Natural killer cell (primary cell): ENCODE measurements at regions not wholly inside any gene's neighbourhood (a gene's known extent, or its start where the extent isn't known, plus 50 kb on each side); places are given as distances from the start of the nearest gene placed in this dataset.
"Not testable (repeated sequence)": the region's sequence is repeated elsewhere in the genome, so short reads cannot be mapped to it uniquely, and the experiment has no call there.

Experiments
- ATAC-seq, 3 donors: fragments of 150-1000 bp in 2 of 3; fragments of 200-7000 bp in 1 of 3; cut with Tn5 transposase; 1 replicate in 1 of 3; 2 replicates in 2 of 3; pipeline ENCODE4 v1.10.0; 2021; ENCODE audit warnings: mild to moderate bottlenecking in 2 of 3, moderate library complexity in 2 of 3
- DNase-seq, 2 donors: peaks; one replicate each; pipeline versions ENCODE4 v3.0.0 to v3.0.0-alpha.2; 2013 to 2021; ENCODE audit warnings: mixed read lengths in 1 of 2
- H3K27ac ChIP-seq: one replicate; pipeline ENCODE4 v1.5.1; 2013; ENCODE audit warnings: mild to moderate bottlenecking, low read length
- H3K27me3 ChIP-seq: one replicate; pipeline ENCODE4 v1.6.1; 2013; ENCODE audit warnings: low read length; ENCODE audit not compliant: control insufficient read depth, insufficient read depth
- H3K36me3 ChIP-seq: one replicate; pipeline ENCODE4 v1.6.1; 2013; ENCODE audit warnings: low read length; ENCODE audit not compliant: control insufficient read depth, insufficient read depth
- H3K4me1 ChIP-seq: one replicate; pipeline ENCODE4 v1.6.1; 2013; ENCODE audit warnings: low read length; ENCODE audit not compliant: control insufficient read depth, insufficient read depth
- H3K4me3 ChIP-seq: one replicate; pipeline ENCODE4 v1.5.1; 2013; ENCODE audit warnings: low read length
- H3K9me3 ChIP-seq: one replicate; pipeline ENCODE4 v1.6.1; 2013; ENCODE audit warnings: low read length; ENCODE audit not compliant: control insufficient read depth, insufficient read depth
- H3K27ac Mint-ChIP-seq, 2 donors: one replicate each; pipeline ENCODE4 v1.8.0; 2022; ENCODE audit warnings: mild to moderate bottlenecking in 2 of 2, mixed read lengths in 2 of 2, moderate library complexity in 1 of 2
- H3K27me3 Mint-ChIP-seq, 2 donors: one replicate each; pipeline ENCODE4 v1.8.0; 2022; ENCODE audit warnings: low read depth in 2 of 2, mixed read lengths in 2 of 2
- H3K36me3 Mint-ChIP-seq: one replicate; pipeline ENCODE4 v1.8.0; 2022; ENCODE audit warnings: mixed read lengths
- H3K4me1 Mint-ChIP-seq, 2 donors: one replicate each; pipeline ENCODE4 v1.8.0; 2022; ENCODE audit warnings: mixed read lengths in 2 of 2
- H3K4me3 Mint-ChIP-seq: one replicate; pipeline ENCODE4 v1.8.0; 2022; ENCODE audit warnings: mild to moderate bottlenecking, moderate library complexity, mixed read lengths
- H3K9me3 Mint-ChIP-seq, 2 donors: one replicate each; pipeline ENCODE4 v1.8.0; 2022; ENCODE audit warnings: mixed read lengths in 2 of 2
- CTCF ChIP-seq: fragments of 200-600 bp; IDR thresholded peaks from one replicate; pipeline ENCODE4 v1.8.0; 2022; ENCODE audit warnings: antibody characterized with exemption
- WGBS: methylation state at CpG from one replicate; pipeline ENCODE4 v1.1.7; 2013; ENCODE audit warnings: missing lambda C conversion rate; ENCODE audit not compliant: insufficient coverage; 5-methylcytosine and 5-hydroxymethylcytosine counted together
- intact Hi-C: fragments of 100-400 bp; cut with micrococcal nuclease; formaldehyde crosslinking; loops from one replicate; pipeline ENCODE4 v1.14.2; 2022

DNA sequence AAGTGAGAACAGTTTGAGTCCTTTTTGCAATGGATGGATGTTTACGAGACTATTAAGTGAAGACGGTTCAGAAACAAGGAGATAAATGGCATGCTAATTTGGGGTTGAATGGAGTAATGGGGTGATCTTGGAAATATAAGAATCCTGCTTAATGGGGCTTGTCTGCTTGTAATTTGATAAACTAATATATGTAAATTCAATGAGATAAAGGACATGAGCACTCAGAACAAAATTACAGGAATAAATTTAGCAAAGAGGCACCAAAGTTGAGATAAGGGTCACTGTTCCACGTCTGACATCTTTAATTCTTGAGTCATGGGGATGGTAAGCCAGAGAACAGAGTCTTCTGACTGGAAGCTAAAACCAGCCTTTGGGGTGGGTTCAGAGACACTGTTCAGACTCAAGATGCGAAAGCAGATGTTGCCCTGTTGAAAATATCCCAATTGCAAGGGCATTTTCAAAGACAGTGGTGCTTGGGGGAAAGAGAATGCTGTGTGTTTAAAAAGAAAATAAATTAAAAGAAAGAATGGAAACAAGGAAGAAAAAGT is 67.8 kb upstream of the CHRNB4 start:
- peaks cover 30 to 49% of the 10 kb centered on the region in 2 donors for H3K27me3 Mint-ChIP-seq
- DNase-seq, result no peak

GRCh38 chr15:78706481-78707235 is 65.6 kb upstream of the CHRNB4 start:
- H3K9me3 Mint-ChIP-seq, result not testable (repeated sequence)
- no CpG with 5 or more reads among the region's 1 CpG for WGBS

More for the DNA sequence above, 67.8 kb upstream of the CHRNB4 start:
- H3K4me1 Mint-ChIP-seq, result peaks cover 17 to 21% of the 10 kb centered on the region in 2 donors
- H3K9me3 ChIP-seq, result no peaks in the 10 kb centered on the region
- H3K36me3 Mint-ChIP-seq, result no peaks in the 10 kb centered on the region
- H3K27ac ChIP-seq, result no peak overlapping the region
- H3K27ac Mint-ChIP-seq, result no peak overlapping the region
- H3K36me3 ChIP-seq, result no peaks in the 10 kb centered on the region
- ATAC-seq, result no peak
- H3K4me3 Mint-ChIP-seq, result no peak overlapping the region
- H3K9me3 Mint-ChIP-seq, result no peaks in the 10 kb centered on the region
- no peaks in the 10 kb centered on the region for H3K4me1 ChIP-seq
- no peak for TF ChIP-seq CTCF
- no peak overlapping the region for H3K4me3 ChIP-seq
- 95% methylated on average over 4 of the region's 4 CpGs for WGBS
- intact Hi-C loops, result loop anchor here (1.0 kb wide), 1 partner anchor 90 kb away; no protein-coding TSS in a partner anchor
- H3K27me3 ChIP-seq, result peaks cover 2% of the 10 kb centered on the region

GRCh38 chr15:78703334-78704056 is 62.5 kb upstream of the CHRNB4 start:
- H3K36me3 Mint-ChIP-seq, H3K9me3 Mint-ChIP-seq, H3K27ac Mint-ChIP-seq, intact Hi-C loops, H3K36me3 ChIP-seq, ATAC-seq, H3K4me1 ChIP-seq, DNase-seq, H3K4me3 ChIP-seq, H3K4me3 Mint-ChIP-seq, H3K27ac ChIP-seq, H3K9me3 ChIP-seq, H3K27me3 ChIP-seq: not testable (repeated sequence)
- Mint-ChIP-seq H3K4me1 (peaks cover 11 to 13% of the 10 kb centered on the region in 2 donors), H3K27me3 (peaks cover 32 to 60% of the 10 kb centered on the region in 2 donors)
- 100% methylated on average over 3 of the region's 5 CpGs for WGBS

More at GRCh38 chr15:78706481-78707235, 65.6 kb upstream of the CHRNB4 start:
- H3K9me3 ChIP-seq, H3K27me3 ChIP-seq, ATAC-seq, intact Hi-C loops, H3K36me3 Mint-ChIP-seq, DNase-seq, H3K4me1 ChIP-seq, H3K27ac Mint-ChIP-seq, H3K27ac ChIP-seq, H3K4me3 ChIP-seq, H3K36me3 ChIP-seq, H3K4me3 Mint-ChIP-seq: not testable (repeated sequence)
- H3K27me3 Mint-ChIP-seq, result peaks cover 29 to 50% of the 10 kb centered on the region in 2 donors
- H3K4me1 Mint-ChIP-seq, result peaks cover 17 to 21% of the 10 kb centered on the region in 2 donors

DNA sequence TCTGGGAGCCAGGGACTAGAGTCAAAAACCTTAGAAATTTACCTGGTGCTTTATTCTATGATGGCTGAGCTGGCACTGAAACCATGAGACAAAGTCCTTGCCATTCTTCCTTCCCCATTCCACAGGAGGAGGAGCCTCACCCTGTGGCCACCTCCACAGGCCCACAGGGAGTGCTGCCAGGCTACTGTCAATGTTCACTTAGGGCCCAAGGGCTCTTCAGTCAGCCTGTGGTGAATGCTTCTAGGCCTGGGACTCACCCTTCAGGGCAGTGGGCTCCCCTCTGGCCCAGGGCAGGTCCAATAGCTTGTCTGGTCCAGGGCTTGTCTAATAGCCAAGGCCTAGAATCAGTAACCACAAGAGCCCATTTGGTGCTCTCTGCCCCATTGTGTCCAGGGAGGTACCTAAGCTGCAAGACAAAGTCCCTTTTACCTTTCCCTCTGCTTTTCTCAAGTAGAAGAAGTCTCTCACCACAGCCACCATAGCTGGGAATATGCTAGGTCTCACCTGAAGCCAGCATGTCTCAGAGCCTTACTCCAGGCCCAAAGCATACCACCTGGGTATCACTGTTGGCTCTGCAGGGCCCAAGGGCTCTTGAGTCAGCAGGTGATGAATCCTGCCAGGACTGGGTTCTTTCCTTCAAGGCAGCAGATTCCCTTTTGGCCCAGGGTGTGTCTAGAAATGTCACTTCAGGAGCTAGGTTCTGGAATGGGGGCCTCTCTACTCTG is 61.8 kb upstream of the CHRNB4 start:
- Histone ChIP-seq H3K27ac (no peak overlapping the region), H3K27me3 (no peaks in the 10 kb centered on the region), H3K36me3 (no peaks in the 10 kb centered on the region), H3K9me3 (no peaks in the 10 kb centered on the region), H3K4me1 (no peaks in the 10 kb centered on the region), H3K4me3 (no peak overlapping the region)
- Mint-ChIP-seq H3K36me3 (no peaks in the 10 kb centered on the region), H3K4me1 (peaks cover 9 to 12% of the 10 kb centered on the region in 2 donors), H3K9me3 (no peaks in the 10 kb centered on the region), H3K27me3 (peaks cover 34 to 60% of the 10 kb centered on the region in 2 donors), H3K4me3 (no peak overlapping the region), H3K27ac (no peak overlapping the region)
- no peak for DNase-seq
- intact Hi-C loops, result no loop called here
- ATAC-seq, result no peak
- no peak for TF ChIP-seq CTCF
